ENCODE measurements at regions not wholly inside any gene's neighbourhood (a gene's known extent, or its start where the extent isn't known, plus 50 kb on each side); places are given as distances from the start of the nearest gene placed in this dataset.

GRCh38 chr11:91966368-91966767, 258.2 kb upstream of the FAT3 start:
- no peak for TF ChIP-seq SIN3A (IDR thresholded peaks at IDR 0.05; ENCODE audit: borderline replicate concordance, insufficient read depth, low read length)

GRCh38 chr11:91960770-91961169, 263.8 kb upstream of the FAT3 start:
- no peak for TF ChIP-seq TAF1 (IDR thresholded peaks at IDR 0.05; ENCODE audit: borderline replicate concordance, insufficient read depth, low read length)
- TF ChIP-seq SIN3A (IDR thresholded peaks at IDR 0.05; ENCODE audit: borderline replicate concordance, insufficient read depth, low read length): no peak
- TF ChIP-seq POLR2AphosphoS5 (IDR thresholded peaks at IDR 0.05; ENCODE audit: low read depth, low read length): no peak
- no peak for TF ChIP-seq FOXP2 (optimal IDR thresholded peaks at IDR 0.05; ENCODE audit: borderline replicate concordance, extremely low read depth, extremely low read length, insufficient read depth)
- TF ChIP-seq, protein P1, sequence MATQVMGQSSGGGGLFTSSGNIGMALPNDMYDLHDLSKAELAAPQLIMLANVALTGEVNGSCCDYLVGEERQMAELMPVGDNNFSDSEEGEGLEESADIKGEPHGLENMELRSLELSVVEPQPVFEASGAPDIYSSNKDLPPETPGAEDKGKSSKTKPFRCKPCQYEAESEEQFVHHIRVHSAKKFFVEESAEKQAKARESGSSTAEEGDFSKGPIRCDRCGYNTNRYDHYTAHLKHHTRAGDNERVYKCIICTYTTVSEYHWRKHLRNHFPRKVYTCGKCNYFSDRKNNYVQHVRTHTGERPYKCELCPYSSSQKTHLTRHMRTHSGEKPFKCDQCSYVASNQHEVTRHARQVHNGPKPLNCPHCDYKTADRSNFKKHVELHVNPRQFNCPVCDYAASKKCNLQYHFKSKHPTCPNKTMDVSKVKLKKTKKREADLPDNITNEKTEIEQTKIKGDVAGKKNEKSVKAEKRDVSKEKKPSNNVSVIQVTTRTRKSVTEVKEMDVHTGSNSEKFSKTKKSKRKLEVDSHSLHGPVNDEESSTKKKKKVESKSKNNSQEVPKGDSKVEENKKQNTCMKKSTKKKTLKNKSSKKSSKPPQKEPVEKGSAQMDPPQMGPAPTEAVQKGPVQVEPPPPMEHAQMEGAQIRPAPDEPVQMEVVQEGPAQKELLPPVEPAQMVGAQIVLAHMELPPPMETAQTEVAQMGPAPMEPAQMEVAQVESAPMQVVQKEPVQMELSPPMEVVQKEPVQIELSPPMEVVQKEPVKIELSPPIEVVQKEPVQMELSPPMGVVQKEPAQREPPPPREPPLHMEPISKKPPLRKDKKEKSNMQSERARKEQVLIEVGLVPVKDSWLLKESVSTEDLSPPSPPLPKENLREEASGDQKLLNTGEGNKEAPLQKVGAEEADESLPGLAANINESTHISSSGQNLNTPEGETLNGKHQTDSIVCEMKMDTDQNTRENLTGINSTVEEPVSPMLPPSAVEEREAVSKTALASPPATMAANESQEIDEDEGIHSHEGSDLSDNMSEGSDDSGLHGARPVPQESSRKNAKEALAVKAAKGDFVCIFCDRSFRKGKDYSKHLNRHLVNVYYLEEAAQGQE (IDR thresholded peaks at IDR 0.05; ENCODE audit: insufficient read depth in 1 of 2, low read depth in 2 of 2, low read length in 2 of 2): no peak

GRCh38 chr11:91959411-91959810, 265.2 kb upstream of the FAT3 start:
- TF ChIP-seq POLR2AphosphoS5 (IDR thresholded peaks at IDR 0.05; ENCODE audit: low read depth, low read length): no peak
- no peak for TF ChIP-seq SIN3A (IDR thresholded peaks at IDR 0.05; ENCODE audit: borderline replicate concordance, insufficient read depth, low read length)
- TF ChIP-seq FOXP2 (optimal IDR thresholded peaks at IDR 0.05; ENCODE audit: borderline replicate concordance, extremely low read depth, extremely low read length, insufficient read depth): no peak
- no peak for TF ChIP-seq TAF1 (IDR thresholded peaks at IDR 0.05; ENCODE audit: borderline replicate concordance, insufficient read depth, low read length)

- TF ChIP-seq POLR2AphosphoS5 (IDR thresholded peaks at IDR 0.05; ENCODE audit: low read depth, low read length): no peak
- TF ChIP-seq TAF1 (IDR thresholded peaks at IDR 0.05; ENCODE audit: borderline replicate concordance, insufficient read depth, low read length): no peak
- TF ChIP-seq, protein P1 (IDR thresholded peaks at IDR 0.05; ENCODE audit: insufficient read depth in 1 of 2, low read depth in 2 of 2, low read length in 2 of 2): no peak
- TF ChIP-seq FOXP2 (optimal IDR thresholded peaks at IDR 0.05; ENCODE audit: borderline replicate concordance, extremely low read depth, extremely low read length, insufficient read depth): no peak
- no peak for TF ChIP-seq SIN3A (IDR thresholded peaks at IDR 0.05; ENCODE audit: borderline replicate concordance, insufficient read depth, low read length)
Observed at GRCh38 chr11:91956711-91957110, 267.9 kb upstream of the FAT3 start.

GRCh38 chr11:91955206-91955605, 269.4 kb upstream of the FAT3 start:
- TF ChIP-seq SIN3A (IDR thresholded peaks at IDR 0.05; ENCODE audit: borderline replicate concordance, insufficient read depth, low read length) (no peak), TAF1 (IDR thresholded peaks at IDR 0.05; ENCODE audit: borderline replicate concordance, insufficient read depth, low read length) (no peak)

- TF ChIP-seq FOXP2 (optimal IDR thresholded peaks at IDR 0.05; ENCODE audit: borderline replicate concordance, extremely low read depth, extremely low read length, insufficient read depth) (no peak), SIN3A (IDR thresholded peaks at IDR 0.05; ENCODE audit: borderline replicate concordance, insufficient read depth, low read length) (no peak), POLR2AphosphoS5 (IDR thresholded peaks at IDR 0.05; ENCODE audit: low read depth, low read length) (no peak), TAF1 (IDR thresholded peaks at IDR 0.05; ENCODE audit: borderline replicate concordance, insufficient read depth, low read length) (no peak)
- TF ChIP-seq, protein P1 (IDR thresholded peaks at IDR 0.05; ENCODE audit: insufficient read depth in 1 of 2, low read depth in 2 of 2, low read length in 2 of 2): no peak
Observed at GRCh38 chr11:91952056-91952455, 272.6 kb upstream of the FAT3 start.
